Hematopoietic multipotent progenitor cell treated with erythropoietin and hydrocortisone succinate and interleukin-3 and kit ligand, for 8 days (in vitro differentiated cells): ENCODE measurements at regions not wholly inside any gene's neighbourhood (a gene's known extent, or its start where the extent isn't known, plus 50 kb on each side); places are given as distances from the start of the nearest gene placed in this dataset.
"Not testable (repeated sequence)": the region's sequence is repeated elsewhere in the genome, so short reads cannot be mapped to it uniquely, and the experiment has no call there.

Experiments used
- DNase-seq: peaks from one replicate; pipeline ENCODE4 v3.0.0-alpha.2; 2015

GRCh38 chr13:86584301-86584700 is 785.1 kb upstream of the SLITRK6 start:
- no peak for DNase-seq

- DNase-seq, result no peak
Observed at GRCh38 chr13:86585835-86586234, 786.6 kb upstream of the SLITRK6 start.

GRCh38 chr13:86591862-86592261 is 792.6 kb upstream of the SLITRK6 start:
- DNase-seq, result no peak

- no peak for DNase-seq
Observed at GRCh38 chr13:86601351-86601750, 802.1 kb upstream of the SLITRK6 start.

GRCh38 chr13:86606264-86606663 is 807.0 kb upstream of the SLITRK6 start:
- no peak for DNase-seq

GRCh38 chr13:86608701-86609100 is 809.5 kb upstream of the SLITRK6 start:
- DNase-seq, result no peak

- no peak for DNase-seq
Observed at GRCh38 chr13:86633346-86633745, 834.1 kb upstream of the SLITRK6 start.

GRCh38 chr13:86651171-86651570 is 852.0 kb upstream of the SLITRK6 start:
- not testable (repeated sequence) for DNase-seq

GRCh38 chr13:86653009-86653408 is 853.8 kb upstream of the SLITRK6 start:
- DNase-seq, result no peak

GRCh38 chr13:86655561-86655960 is 856.3 kb upstream of the SLITRK6 start:
- no peak for DNase-seq

- no peak for DNase-seq
Observed at GRCh38 chr13:86660090-86660489, 860.9 kb upstream of the SLITRK6 start.

GRCh38 chr13:86665842-86666241 is 866.6 kb upstream of the SLITRK6 start:
- DNase-seq, result no peak

GRCh38 chr13:86673931-86674431 is 874.8 kb upstream of the SLITRK6 start:
- DNase-seq, result no peak

- no peak for DNase-seq
Observed at GRCh38 chr13:86681223-86681622, 882.0 kb upstream of the SLITRK6 start.

GRCh38 chr13:86684402-86684801 is 885.2 kb upstream of the SLITRK6 start:
- DNase-seq, result no peak

- no peak for DNase-seq
Observed at GRCh38 chr13:86689911-86690310, 890.7 kb upstream of the SLITRK6 start.

- no peak for DNase-seq
Observed at GRCh38 chr13:86692291-86692690, 893.1 kb upstream of the SLITRK6 start.

- DNase-seq, result no peak
Observed at GRCh38 chr13:86710013-86710412, 910.8 kb upstream of the SLITRK6 start.

- no peak for DNase-seq
Observed at GRCh38 chr13:86710896-86711295, 911.7 kb upstream of the SLITRK6 start.

GRCh38 chr13:86714495-86714894 is 915.3 kb upstream of the SLITRK6 start:
- no peak for DNase-seq

GRCh38 chr13:86725105-86725504 is 925.9 kb upstream of the SLITRK6 start:
- no peak for DNase-seq

GRCh38 chr13:86729206-86729605 is 930.0 kb upstream of the SLITRK6 start:
- DNase-seq, result no peak

GRCh38 chr13:86731987-86732386 is 932.8 kb upstream of the SLITRK6 start:
- DNase-seq, result no peak

- no peak for DNase-seq
Observed at GRCh38 chr13:86737334-86737932, 933.7 kb upstream of the SLITRK5 start.

- DNase-seq, result no peak
Observed at GRCh38 chr13:86741762-86742285, 929.3 kb upstream of the SLITRK5 start.
